ENCODE measurements at regions not wholly inside any gene's neighbourhood (a gene's known extent, or its start where the extent isn't known, plus 50 kb on each side); places are given as distances from the start of the nearest gene placed in this dataset.

DNA sequence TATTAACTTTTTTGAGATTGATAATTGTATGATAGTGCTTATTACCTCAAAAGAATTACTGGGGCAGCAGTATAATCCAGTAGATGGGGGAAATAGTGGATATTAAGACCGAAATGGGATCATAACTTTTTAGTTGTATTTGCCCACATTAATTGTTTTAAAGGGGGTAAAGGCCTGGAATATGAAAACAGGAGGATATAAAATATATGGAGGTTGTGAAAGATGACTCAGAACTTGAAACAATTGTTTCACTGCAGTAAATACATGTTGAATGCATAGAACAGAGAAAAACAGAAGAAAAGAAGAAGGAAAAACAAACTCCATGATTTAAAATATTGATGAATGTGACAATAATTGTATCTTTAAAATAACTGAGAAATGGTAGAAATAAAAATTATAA, 94.1 kb upstream of the VPREB1 start:
- no peak for DNase-seq (ENCODE audit: low spot score)
- in situ Hi-C loops (cut with MboI; ENCODE audit: low pct_unique_long_range_greater_than_20kb, low sequenced_read_pairs, unreplicated experiment): no loop called here
- TF ChIP-seq, protein P1, sequence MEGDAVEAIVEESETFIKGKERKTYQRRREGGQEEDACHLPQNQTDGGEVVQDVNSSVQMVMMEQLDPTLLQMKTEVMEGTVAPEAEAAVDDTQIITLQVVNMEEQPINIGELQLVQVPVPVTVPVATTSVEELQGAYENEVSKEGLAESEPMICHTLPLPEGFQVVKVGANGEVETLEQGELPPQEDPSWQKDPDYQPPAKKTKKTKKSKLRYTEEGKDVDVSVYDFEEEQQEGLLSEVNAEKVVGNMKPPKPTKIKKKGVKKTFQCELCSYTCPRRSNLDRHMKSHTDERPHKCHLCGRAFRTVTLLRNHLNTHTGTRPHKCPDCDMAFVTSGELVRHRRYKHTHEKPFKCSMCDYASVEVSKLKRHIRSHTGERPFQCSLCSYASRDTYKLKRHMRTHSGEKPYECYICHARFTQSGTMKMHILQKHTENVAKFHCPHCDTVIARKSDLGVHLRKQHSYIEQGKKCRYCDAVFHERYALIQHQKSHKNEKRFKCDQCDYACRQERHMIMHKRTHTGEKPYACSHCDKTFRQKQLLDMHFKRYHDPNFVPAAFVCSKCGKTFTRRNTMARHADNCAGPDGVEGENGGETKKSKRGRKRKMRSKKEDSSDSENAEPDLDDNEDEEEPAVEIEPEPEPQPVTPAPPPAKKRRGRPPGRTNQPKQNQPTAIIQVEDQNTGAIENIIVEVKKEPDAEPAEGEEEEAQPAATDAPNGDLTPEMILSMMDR (IDR thresholded peaks at IDR 0.05; ENCODE audit: extremely low read depth, insufficient read depth, missing control alignments): no peak

DNA sequence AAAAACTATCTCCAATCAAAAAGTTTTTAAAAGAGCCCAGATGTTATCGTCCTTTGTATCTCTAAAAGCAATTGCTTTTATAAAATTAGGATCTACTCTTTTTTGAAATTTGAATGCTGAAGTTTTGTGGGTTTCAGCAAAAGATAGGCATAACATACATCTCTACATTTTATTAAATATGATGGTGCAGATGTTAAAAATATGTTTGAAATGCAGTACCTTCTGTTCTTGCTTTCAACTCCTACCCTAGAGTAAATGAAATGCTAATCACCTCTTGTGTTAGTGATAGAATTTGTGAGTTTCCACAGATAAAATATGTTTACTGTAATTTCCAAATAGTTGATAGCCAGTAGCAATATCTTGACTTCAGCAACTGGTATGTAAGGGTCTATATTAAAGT, 95.7 kb upstream of the VPREB1 start:
- TF ChIP-seq, protein P1 (IDR thresholded peaks at IDR 0.05; ENCODE audit: extremely low read depth, insufficient read depth, missing control alignments): no peak
- no peak for DNase-seq (ENCODE audit: low spot score)
- in situ Hi-C loops (cut with MboI; ENCODE audit: low pct_unique_long_range_greater_than_20kb, low sequenced_read_pairs, unreplicated experiment): no loop called here

DNA sequence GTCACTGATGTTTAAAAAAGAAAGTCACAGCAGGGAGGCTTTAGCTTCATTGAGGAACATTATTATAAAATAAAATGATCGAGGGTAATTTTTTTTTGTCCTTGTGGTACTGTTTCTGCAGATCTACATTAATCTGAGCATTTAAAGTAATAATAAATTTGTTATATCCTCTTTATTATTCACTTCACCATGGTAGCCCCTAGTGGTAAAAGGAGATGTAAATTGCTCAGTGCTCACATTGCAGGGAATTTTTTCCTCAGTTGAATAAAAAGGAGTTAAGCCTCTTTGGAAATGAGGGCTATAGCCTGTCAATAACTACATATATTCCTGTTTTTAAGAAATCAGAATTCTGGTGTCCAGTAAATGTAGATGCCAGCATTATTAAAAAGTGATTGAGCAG, 99.7 kb upstream of the VPREB1 start:
- TF ChIP-seq, protein P1 (IDR thresholded peaks at IDR 0.05; ENCODE audit: extremely low read depth, insufficient read depth, missing control alignments): no peak
- DNase-seq (ENCODE audit: low spot score): no peak
- in situ Hi-C loops (cut with MboI; ENCODE audit: low pct_unique_long_range_greater_than_20kb, low sequenced_read_pairs, unreplicated experiment): no loop called here

DNA sequence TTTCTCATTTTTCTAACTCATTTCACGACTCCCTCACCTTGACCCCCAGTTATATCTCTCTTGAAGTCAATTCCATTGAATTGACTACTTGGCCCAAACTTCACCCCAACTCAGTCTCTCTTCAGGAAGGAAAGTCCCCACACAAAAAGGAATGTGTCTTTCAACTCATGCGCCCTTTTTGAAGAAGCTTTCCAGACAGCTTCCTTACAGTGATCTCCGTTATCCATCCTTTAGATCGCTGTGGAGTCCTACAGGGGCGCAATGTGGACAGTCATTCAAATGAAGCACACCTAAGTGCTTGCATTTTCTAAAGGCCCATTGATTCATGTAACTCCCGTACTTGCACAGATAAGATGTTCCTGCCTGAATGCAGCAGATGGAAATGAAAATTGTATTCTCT, 101.1 kb upstream of the VPREB1 start:
- TF ChIP-seq, protein P1 (IDR thresholded peaks at IDR 0.05; ENCODE audit: extremely low read depth, insufficient read depth, missing control alignments): no peak
- DNase-seq (ENCODE audit: low spot score): no peak
- in situ Hi-C loops (cut with MboI; ENCODE audit: low pct_unique_long_range_greater_than_20kb, low sequenced_read_pairs, unreplicated experiment): no loop called here

DNA sequence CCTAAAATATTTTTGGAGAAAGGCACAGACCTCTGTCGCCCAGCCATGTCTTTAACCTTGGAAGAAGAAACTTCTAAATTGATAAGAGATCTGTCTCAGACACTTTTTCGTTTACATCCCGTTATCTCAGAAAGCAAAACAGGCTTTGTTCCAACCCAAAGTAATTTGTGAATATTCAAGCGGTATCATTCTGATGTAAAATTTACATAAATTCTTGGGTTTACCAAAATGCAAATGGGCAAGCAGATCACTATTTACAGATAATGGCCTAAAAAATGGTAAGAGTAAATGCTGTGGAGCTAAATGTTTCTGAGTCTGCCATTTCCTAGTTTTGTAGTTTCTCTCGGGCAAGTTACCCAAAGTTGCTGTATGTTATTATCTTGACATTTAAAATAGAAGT, 101.9 kb upstream of the VPREB1 start:
- in situ Hi-C loops (cut with MboI; ENCODE audit: low pct_unique_long_range_greater_than_20kb, low sequenced_read_pairs, unreplicated experiment): no loop called here
- DNase-seq (ENCODE audit: low spot score): no peak
- TF ChIP-seq, protein P1 (IDR thresholded peaks at IDR 0.05; ENCODE audit: extremely low read depth, insufficient read depth, missing control alignments): no peak

DNA sequence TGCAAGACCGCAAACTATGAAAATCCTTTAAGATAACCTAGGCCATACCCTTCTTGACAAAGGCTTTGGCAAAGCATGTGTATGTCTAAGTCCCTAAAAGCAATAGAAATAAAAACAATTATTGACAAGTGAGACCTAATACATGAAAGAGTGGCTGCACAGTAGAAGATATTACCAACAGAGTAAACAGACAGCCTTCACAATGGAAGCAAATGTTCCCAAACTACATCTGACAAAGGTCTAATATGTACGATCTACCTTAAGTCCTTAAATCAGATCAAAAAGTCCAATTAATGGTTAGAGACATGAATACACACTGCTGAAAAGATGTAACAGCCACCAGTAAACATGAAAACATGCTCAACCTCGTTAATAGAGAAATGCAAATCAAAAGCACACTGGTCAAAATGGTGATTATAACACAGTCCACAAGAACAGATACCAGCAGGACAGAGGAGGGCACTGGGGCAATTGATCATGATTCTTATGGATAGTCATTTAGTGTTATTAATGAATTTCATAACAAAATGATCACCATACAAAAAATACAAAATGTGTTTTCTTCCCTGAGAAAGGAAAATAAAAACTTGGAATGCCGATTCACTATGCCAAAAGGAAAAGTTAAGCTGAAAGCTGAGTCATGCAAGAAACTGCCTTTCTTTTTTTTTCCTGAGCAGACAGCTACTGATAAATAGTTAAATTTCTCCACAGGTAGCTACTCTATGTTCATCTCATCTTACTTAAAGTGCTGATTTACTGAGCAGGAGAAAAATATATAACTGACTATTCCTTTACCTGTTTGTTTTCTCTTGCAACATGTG, 102.6 kb upstream of the VPREB1 start:
- TF ChIP-seq, protein P1 (IDR thresholded peaks at IDR 0.05; ENCODE audit: extremely low read depth, insufficient read depth, missing control alignments): no peak
- in situ Hi-C loops (cut with MboI; ENCODE audit: low pct_unique_long_range_greater_than_20kb, low sequenced_read_pairs, unreplicated experiment): no loop called here
- DNase-seq (ENCODE audit: low spot score): no peak

All from GM13977 (cell line).